ENCODE measurements at regions not wholly inside any gene's neighbourhood (a gene's known extent, or its start where the extent isn't known, plus 50 kb on each side); places are given as distances from the start of the nearest gene placed in this dataset.

- TF ChIP-seq REST (IDR thresholded peaks at IDR 0.05; ENCODE audit: insufficient read depth in 1 of 2, low read depth in 2 of 2, low read length in 2 of 2) = no peak
- no peak for TF ChIP-seq TAF1 (IDR thresholded peaks at IDR 0.05; ENCODE audit: borderline replicate concordance, insufficient read depth, low read length)
- no peak for TF ChIP-seq FOXP2 (optimal IDR thresholded peaks at IDR 0.05; ENCODE audit: borderline replicate concordance, extremely low read depth, extremely low read length, insufficient read depth)
- TF ChIP-seq SIN3A (IDR thresholded peaks at IDR 0.05; ENCODE audit: borderline replicate concordance, insufficient read depth, low read length) = no peak
- no peak for TF ChIP-seq POLR2AphosphoS5 (IDR thresholded peaks at IDR 0.05; ENCODE audit: low read depth, low read length)
Observed at GRCh38 chr10:77738496-77739158, 101.0 kb upstream of the KCNMA1 start.

DNA sequence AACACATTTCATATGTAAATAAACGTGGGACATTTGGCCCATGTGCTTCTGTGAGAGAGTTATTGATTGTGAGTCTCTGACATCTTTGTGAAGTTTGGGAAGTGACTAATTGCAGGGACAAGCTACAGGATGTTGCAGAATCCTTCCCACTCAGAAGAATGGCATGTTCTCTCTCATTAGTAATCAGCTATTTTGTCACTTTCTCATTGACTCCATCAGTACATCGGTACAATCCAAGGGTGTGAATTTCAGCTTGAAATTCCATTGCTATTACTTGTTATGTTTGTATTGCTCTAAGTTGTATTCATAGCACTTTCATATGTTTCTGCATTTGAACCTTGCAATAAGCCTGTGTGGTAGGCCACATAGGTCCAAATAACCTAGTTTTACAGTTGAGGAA is 100.0 kb upstream of the KCNMA1 start:
- TF ChIP-seq SIN3A (IDR thresholded peaks at IDR 0.05; ENCODE audit: borderline replicate concordance, insufficient read depth, low read length) = no peak
- TF ChIP-seq TAF1 (IDR thresholded peaks at IDR 0.05; ENCODE audit: borderline replicate concordance, insufficient read depth, low read length) = no peak
- TF ChIP-seq REST (IDR thresholded peaks at IDR 0.05; ENCODE audit: insufficient read depth in 1 of 2, low read depth in 2 of 2, low read length in 2 of 2) = no peak
- TF ChIP-seq POLR2AphosphoS5 (IDR thresholded peaks at IDR 0.05; ENCODE audit: low read depth, low read length) = no peak
- TF ChIP-seq FOXP2 (optimal IDR thresholded peaks at IDR 0.05; ENCODE audit: borderline replicate concordance, extremely low read depth, extremely low read length, insufficient read depth) = no peak

DNA sequence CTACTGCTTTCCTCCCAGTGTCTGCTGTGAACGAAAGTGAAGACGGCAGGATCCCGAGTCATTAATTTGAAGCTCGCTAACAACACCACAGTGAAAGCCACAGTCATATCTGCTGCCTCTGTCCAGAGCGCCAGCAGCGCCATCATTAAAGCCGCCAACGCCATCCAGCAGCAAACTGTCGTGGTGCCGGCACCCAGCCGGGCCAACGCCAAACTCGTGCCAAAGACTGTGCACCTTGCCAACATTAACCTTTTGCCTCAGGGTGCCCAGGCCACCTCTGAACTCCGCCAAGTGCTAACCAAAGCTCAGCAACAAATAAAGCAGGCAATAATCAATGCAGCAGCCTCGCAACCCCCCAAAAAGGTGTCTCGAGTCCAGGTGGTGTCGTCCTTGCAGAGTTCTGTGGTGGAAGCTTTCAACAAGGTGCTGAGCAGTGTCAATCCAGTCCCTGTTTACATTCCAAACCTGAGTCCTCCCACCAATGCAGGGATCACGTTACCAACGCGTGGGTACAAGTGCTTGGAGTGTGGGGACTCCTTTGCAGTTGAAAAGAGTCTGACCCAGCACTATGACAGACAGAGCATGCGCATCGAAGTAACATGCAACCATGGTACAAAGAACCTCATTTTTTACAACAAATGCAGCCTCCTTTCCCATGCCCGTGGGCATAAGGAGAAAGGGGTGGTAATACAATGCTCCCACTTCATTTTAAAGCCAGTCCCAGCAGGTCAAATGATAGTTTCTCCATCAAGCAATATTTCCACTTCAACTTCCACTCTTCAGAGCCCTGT is 94.8 kb upstream of the KCNMA1 start:
- TF ChIP-seq REST (IDR thresholded peaks at IDR 0.05; ENCODE audit: insufficient read depth in 1 of 2, low read depth in 2 of 2, low read length in 2 of 2) (no peak), SIN3A (IDR thresholded peaks at IDR 0.05; ENCODE audit: borderline replicate concordance, insufficient read depth, low read length) (no peak), POLR2AphosphoS5 (IDR thresholded peaks at IDR 0.05; ENCODE audit: low read depth, low read length) (no peak), FOXP2 (optimal IDR thresholded peaks at IDR 0.05; ENCODE audit: borderline replicate concordance, extremely low read depth, extremely low read length, insufficient read depth) (no peak), TAF1 (IDR thresholded peaks at IDR 0.05; ENCODE audit: borderline replicate concordance, insufficient read depth, low read length) (no peak)

- TF ChIP-seq TAF1 (IDR thresholded peaks at IDR 0.05; ENCODE audit: borderline replicate concordance, insufficient read depth, low read length) = no peak
- TF ChIP-seq FOXP2 (optimal IDR thresholded peaks at IDR 0.05; ENCODE audit: borderline replicate concordance, extremely low read depth, extremely low read length, insufficient read depth) = no peak
- TF ChIP-seq REST (IDR thresholded peaks at IDR 0.05; ENCODE audit: insufficient read depth in 1 of 2, low read depth in 2 of 2, low read length in 2 of 2) = no peak
- no peak for TF ChIP-seq POLR2AphosphoS5 (IDR thresholded peaks at IDR 0.05; ENCODE audit: low read depth, low read length)
- no peak for TF ChIP-seq SIN3A (IDR thresholded peaks at IDR 0.05; ENCODE audit: borderline replicate concordance, insufficient read depth, low read length)
Observed at GRCh38 chr10:77727481-77727880, 89.9 kb upstream of the KCNMA1 start.
